LHCN-M2 (cell line): ENCODE measurements at regions not wholly inside any gene's neighbourhood (a gene's known extent, or its start where the extent isn't known, plus 50 kb on each side); places are given as distances from the start of the nearest gene placed in this dataset.
"Not testable (repeated sequence)": the region's sequence is repeated elsewhere in the genome, so short reads cannot be mapped to it uniquely, and the experiment has no call there.

Experiments
- DNase-seq: peaks from one replicate; pipeline ENCODE4 v3.0.0-alpha.2; 2012; ENCODE audit warnings: low read depth

GRCh38 chr15:63434576-63435186 is 53.0 kb upstream of the CA12 start:
- DNase-seq = no peak

- no peak for DNase-seq
These were observed 53.7 kb upstream of the CA12 start for GRCh38 chr15:63435204-63435820.

GRCh38 chr15:63436341-63436740 is 54.7 kb upstream of the CA12 start:
- peak; percentile 25 for DNase-seq

- peak; percentile 87 for DNase-seq
These were observed 55.3 kb upstream of the CA12 start for GRCh38 chr15:63436872-63437375.

DNA sequence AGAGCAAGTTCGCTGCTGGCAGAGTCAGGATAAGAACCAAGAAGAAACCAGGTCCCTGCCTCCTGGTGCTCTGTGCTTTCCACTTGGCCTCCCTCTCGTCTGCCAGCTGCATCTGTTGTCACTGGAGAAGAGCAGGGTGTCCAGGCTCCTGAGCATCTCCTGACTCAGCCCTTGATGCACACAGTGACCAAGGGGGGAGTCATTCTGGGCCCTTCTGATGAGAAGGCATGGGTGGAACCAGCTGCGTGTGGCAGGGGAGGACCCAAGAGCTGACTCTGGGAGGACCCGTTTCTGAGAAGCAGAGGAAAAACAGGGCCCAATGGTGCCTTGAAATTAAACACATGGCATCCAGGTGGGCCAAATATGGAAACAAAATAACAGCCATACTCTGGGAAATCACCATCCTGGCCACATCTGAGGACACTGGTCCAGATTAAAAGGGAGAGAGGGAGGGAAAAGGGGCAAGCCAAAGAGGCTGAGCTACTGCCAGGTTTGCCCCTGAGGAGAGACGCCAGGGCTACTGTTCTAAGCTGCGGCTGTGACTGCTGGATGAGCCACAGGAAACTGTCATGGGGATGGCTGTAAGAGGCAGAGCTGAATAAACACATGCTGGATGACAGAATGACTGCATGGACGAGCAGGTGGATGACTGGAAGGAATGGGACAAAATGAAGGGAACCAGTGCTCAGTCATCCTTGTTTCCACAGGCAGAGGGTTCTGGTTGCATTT is 58.1 kb upstream of the CA12 start:
- DNase-seq = peak; percentile 81

DNA sequence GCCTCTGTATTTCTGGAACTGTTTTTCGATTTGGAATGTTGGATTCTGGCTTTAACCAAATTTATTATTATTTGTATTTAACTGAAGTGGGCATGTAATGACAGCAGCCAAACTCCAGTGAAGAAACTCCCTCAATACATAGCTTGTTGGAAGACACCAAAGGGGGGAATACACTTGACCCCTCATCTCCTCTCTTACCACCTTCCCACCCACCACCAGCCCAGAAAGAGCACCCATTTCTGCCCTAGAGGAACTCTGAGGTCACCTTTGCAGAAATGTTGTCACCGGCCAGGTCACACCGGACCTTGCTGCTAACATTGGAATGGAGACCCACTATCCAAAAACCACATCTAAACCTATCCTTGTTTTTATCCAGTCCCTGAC is 58.6 kb upstream of the CA12 start:
- no peak for DNase-seq

DNA sequence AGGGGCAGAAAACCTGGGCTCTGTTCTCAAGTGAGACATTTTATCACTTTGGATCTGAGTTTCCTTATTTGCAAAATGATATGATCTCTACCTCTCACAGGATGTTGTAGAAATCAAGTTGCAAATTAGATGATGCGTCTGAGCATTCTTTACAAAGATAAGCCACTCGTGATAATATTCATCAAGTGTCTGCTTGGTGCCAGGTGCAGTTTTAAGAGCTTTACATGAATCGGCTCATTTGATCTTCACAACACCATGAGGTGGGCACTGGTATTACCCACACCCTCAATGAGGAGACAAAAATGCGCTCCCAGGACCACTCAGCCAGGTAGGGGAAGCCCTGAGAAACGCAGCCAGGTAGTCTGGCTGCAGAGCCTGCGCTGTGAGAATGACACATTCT is 59.1 kb upstream of the CA12 start:
- DNase-seq = no peak

GRCh38 chr15:63441266-63441665 is 59.6 kb upstream of the CA12 start:
- no peak for DNase-seq

DNA sequence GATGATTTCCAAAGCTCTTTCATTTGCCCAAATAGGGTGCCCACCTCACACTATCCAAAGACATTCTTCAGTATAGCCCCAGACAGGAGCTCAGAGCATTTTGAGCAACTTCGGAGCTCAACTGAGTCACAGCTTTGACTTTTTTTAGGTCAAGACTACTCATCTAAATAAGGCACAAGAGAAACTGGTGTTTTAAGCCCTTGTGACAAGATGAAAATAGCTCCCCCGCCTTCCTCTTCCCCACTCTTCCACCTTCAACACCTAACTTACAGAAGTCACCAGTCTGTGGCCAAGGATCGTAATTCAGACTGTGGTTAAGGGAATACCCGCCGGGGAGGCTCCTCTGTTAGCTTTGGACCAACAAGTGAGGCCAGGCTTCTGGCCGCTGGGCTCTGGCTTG is 60.4 kb upstream of the CA12 start:
- DNase-seq = no peak

- DNase-seq = no peak
These were observed 59.8 kb upstream of the USP3 start for GRCh38 chr15:63444611-63445010.

DNA sequence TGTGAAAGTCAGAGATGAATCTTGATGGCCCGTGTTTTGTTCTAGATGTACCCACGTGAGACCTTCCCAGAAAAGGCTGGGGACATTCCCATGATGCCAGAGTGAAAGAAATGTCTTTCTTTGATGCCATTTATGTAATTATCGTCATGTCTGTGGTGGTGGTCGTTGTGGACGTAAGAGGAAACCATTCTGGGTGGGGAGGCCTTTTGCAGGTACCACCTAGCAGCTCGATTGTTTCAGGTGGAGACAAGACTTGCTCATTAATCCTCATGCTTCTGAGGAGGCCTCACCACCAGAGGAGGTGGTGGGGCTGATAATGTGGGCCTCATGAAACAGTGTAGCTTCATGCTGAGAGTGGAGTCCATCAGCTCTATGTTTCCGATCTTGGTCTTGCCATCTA is 58.1 kb upstream of the USP3 start:
- DNase-seq = no peak

GRCh38 chr15:63447017-63447676 is 57.2 kb upstream of the USP3 start:
- DNase-seq = no peak

GRCh38 chr15:63448266-63448665 is 56.1 kb upstream of the USP3 start:
- no peak for DNase-seq

DNA sequence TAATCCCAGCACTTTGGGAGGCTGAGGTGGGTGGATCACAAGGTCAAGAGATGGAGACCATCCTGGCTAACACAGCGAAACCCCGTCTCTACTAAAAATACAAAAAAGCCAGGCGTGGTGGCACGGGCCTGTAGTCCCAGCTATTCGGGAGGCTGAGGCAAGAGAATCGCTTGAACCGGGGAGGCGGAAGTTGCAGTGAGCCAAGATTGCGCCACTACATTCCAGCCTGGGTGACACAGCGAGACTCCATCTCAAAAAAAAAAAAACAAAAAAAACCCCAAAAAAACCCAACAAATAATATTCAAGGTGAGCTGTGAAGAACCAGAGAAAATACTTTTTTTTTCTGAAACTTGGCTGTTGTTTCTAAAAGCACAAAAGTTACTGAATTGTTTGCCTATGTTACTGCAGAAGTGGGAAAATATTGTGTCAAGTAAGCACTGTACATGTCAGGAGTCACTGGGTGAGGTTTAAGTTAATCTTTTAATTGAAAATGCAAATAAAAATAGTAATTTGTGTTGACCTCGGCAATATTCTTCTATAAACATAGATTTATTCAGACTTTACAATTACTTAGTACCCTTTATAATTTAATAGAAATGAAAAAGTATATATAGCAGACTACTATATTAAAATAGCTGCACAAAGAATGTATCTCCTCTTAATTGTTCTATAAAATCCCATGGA is 55.4 kb upstream of the USP3 start:
- not testable (repeated sequence) for DNase-seq

DNA sequence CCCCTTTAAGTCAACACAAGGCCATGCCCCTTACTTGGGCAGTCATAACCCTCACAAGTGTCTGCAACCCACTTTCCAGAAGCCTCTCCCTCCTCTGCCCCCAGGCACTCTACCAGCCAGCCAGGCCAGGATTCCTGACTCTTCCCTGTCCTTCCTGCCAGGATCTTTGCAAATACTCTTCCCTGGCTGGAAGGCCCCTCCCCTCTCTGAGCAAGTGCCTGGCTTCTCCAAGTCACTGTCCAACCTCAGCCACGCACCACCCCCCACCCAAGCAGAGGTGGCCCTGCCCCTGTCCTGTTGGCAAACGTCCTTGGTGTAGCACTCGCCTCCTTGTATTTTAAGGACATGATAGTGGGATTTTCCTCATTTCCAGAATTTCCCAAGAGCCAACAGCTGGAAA is 54.7 kb upstream of the USP3 start:
- DNase-seq = no peak

DNA sequence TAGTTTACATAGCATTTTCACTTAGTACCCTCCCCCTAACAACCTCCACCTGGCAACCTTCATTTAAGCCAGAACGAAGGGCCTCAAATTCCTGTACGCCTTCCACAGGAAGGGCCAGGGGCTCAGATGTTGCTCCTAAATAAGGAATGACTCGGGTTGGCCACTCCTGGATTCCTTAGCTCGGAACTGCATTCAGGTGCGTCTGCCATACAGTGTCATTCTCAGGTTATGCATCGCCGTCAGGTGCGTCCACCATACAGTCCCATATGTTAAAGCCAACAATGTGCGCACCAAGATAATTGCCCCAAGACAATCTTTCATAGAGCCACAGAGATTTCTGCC is 53.5 kb upstream of the USP3 start:
- DNase-seq = no peak

- no peak for DNase-seq
These were observed 52.6 kb upstream of the USP3 start for GRCh38 chr15:63451671-63452315.

- DNase-seq = no peak
These were observed 51.7 kb upstream of the USP3 start for GRCh38 chr15:63452552-63453136.

- no peak for DNase-seq
These were observed 51.0 kb upstream of the USP3 start for GRCh38 chr15:63453186-63453905.

DNA sequence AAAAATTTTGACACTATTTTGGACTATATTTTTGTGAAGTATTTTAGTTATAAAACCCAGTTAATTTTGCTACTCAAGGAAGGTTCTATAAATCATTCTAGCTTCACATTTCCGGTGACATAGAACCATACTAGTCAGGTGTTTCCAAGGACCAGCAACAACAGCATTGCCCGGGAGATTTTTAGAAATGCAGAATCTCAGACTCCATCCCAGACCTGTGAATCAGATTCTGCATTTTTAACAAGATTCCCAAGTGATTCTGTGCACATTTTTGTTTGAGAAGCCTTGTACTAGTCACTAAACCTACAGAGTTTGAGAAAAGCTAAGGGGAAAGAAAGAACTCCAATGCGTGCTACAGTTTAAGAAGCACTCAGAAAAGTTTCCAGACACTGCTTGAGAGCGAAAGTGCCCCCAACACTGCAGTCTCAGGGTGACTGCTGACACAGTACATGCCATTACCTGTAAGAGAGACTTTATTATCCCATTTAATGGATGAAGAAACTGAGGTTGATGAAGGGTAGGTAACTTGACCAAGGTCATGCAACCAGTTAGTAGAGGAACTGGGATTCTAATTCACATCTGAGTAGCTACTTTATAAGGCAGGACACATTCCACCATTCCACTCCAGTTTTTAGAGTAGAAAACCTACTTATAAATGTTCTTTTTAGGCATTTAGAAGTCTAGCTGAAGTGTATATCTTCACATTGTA is 49.7 kb upstream of the USP3 start:
- DNase-seq = no peak
